Upper lobe of left lung (tissue), 4 donors: ENCODE measurements at regions not wholly inside any gene's neighbourhood (a gene's known extent, or its start where the extent isn't known, plus 50 kb on each side); places are given as distances from the start of the nearest gene placed in this dataset.

Source experiments
- CTCF ChIP-seq, 6 experiments: fragments of 450-650 bp in 4 of 6; fragments of 200-600 bp in 2 of 6; sonication (generic) in 2 of 6; IDR thresholded peaks; one replicate each; pipeline ENCODE4 v1.5.1; 2016 to 2019; ENCODE audit warnings: antibody characterized with exemption in 6 of 6
- POLR2AphosphoS5 ChIP-seq, 2 donors: sonication (generic); formaldehyde crosslinking; IDR thresholded peaks; one replicate each; pipeline ENCODE4 v1.5.1; 2017; ENCODE audit warnings: antibody characterized with exemption in 2 of 2

GRCh38 chr7:138354066-138354465 lies 106.0 kb upstream of the TRIM24 start:
- no peak for TF ChIP-seq CTCF (IDR thresholded peaks at IDR 0.05)
- TF ChIP-seq POLR2AphosphoS5 (IDR thresholded peaks at IDR 0.05), result no peak
